ENCODE measurements at regions not wholly inside any gene's neighbourhood (a gene's known extent, or its start where the extent isn't known, plus 50 kb on each side); places are given as distances from the start of the nearest gene placed in this dataset.

DNA sequence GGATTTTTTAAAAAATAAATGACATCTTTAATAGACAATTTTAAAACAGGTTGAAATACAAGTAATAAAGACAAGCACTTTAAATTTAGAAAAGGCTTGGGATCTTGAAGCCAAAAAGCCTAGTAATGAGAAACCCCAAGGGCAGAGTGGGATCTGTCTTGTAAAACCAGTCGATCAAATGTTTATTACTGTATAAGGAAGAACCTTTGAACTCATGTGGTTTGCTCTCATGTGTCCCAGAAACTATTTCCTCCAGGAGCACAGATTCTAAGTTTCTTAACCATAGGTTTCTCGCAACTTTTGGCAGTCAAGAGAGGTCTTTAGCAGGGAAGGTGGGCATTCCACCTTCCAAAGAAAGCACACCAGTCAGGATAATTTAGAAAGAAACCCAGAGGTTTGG lies 541.7 kb upstream of the BTBD3 start:
- ChIA-PET CTCF (no interaction called here), POLR2A (no interaction called here), RAD21 (ENCODE audit: low non-redundant PET in 1 of 2, low total read pairs in 2 of 2, uncharacterized antibody in 2 of 2, unreplicated experiment in 2 of 2) (no interaction called here)
- BruUV-seq (replicated peaks): no TSS peak
- H3K4me2 ChIP-seq (ENCODE audit: low read length): no peak overlapping the region
- no peaks in the 10 kb centered on the region for H3K79me2 ChIP-seq (ENCODE audit: insufficient read depth, low read length)
- TF ChIP-seq, protein P1, sequence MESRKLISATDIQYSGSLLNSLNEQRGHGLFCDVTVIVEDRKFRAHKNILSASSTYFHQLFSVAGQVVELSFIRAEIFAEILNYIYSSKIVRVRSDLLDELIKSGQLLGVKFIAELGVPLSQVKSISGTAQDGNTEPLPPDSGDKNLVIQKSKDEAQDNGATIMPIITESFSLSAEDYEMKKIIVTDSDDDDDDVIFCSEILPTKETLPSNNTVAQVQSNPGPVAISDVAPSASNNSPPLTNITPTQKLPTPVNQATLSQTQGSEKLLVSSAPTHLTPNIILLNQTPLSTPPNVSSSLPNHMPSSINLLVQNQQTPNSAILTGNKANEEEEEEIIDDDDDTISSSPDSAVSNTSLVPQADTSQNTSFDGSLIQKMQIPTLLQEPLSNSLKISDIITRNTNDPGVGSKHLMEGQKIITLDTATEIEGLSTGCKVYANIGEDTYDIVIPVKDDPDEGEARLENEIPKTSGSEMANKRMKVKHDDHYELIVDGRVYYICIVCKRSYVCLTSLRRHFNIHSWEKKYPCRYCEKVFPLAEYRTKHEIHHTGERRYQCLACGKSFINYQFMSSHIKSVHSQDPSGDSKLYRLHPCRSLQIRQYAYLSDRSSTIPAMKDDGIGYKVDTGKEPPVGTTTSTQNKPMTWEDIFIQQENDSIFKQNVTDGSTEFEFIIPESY (IDR thresholded peaks at IDR 0.05; ENCODE audit: extremely low read depth, insufficient replicate concordance, low read length): no peak
- TF ChIP-seq ZNF274 (IDR thresholded peaks at IDR 0.05; ENCODE audit: low read depth, low read length) (no peak), POLR2A (IDR thresholded peaks at IDR 0.05; ENCODE audit: borderline replicate concordance, extremely low read depth, insufficient read depth, insufficient read length) (no peak), EGR1 (IDR thresholded peaks at IDR 0.05; ENCODE audit: low read depth) (no peak)
- intact Hi-C loops (cut with micrococcal nuclease): no loop called here
- H3K27me3 ChIP-seq (ENCODE audit: insufficient read depth, low read length): no peaks in the 10 kb centered on the region
- no peak overlapping the region for H2AFZ ChIP-seq (ENCODE audit: low read depth, low read length, poor library complexity, severe bottlenecking)
- no peak overlapping the region for H3K4me3 ChIP-seq (replicated peaks in 1 of 2; ENCODE audit: low read depth in 1 of 2, low read length in 2 of 2)
- DNase-seq (ENCODE audit: low read depth, low spot score) (no peak), ATAC-seq (no peak)
- no peaks in the 10 kb centered on the region for H3K36me3 ChIP-seq (ENCODE audit: control insufficient read depth in 1 of 2, insufficient read depth in 2 of 2, low read length in 2 of 2)
- no peak overlapping the region for H3K27ac ChIP-seq (ENCODE audit: low read depth, low read length)
- H3K9ac ChIP-seq (ENCODE audit: low read length): no peak overlapping the region
- no peaks in the 10 kb centered on the region for H4K20me1 ChIP-seq (ENCODE audit: insufficient read depth)
- H3K4me1 ChIP-seq (ENCODE audit: control insufficient read depth in 1 of 2, insufficient read depth in 2 of 2, low read length in 2 of 2): 0 out of 4 replicates have a peak, but pooled peaks cover 0 to 5% of the 10 kb centered on the region in 2 experiments
- H3K9me3 ChIP-seq (ENCODE audit: control insufficient read depth in 1 of 2, insufficient read depth in 1 of 2, low read depth in 1 of 2, low read length in 2 of 2): no peaks in the 10 kb centered on the region
- H3K9me2 ChIP-seq (ENCODE audit: insufficient read depth): no peaks in the 10 kb centered on the region

GRCh38 chr20:11376420-11376819 lies 541.3 kb upstream of the BTBD3 start:
- ChIA-PET RAD21 (ENCODE audit: low non-redundant PET in 1 of 2, low total read pairs in 2 of 2, uncharacterized antibody in 2 of 2, unreplicated experiment in 2 of 2) (no interaction called here), POLR2A (no interaction called here), CTCF (no interaction called here)
- no peaks in the 10 kb centered on the region for H3K9me2 ChIP-seq (ENCODE audit: insufficient read depth)
- H3K36me3 ChIP-seq (ENCODE audit: control insufficient read depth in 1 of 2, insufficient read depth in 2 of 2, low read length in 2 of 2): no peaks in the 10 kb centered on the region
- H3K27me3 ChIP-seq (ENCODE audit: insufficient read depth, low read length): no peaks in the 10 kb centered on the region
- H4K20me1 ChIP-seq (ENCODE audit: insufficient read depth): no peaks in the 10 kb centered on the region
- H2AFZ ChIP-seq (ENCODE audit: low read depth, low read length, poor library complexity, severe bottlenecking): no peak overlapping the region
- H3K4me1 ChIP-seq (ENCODE audit: control insufficient read depth in 1 of 2, insufficient read depth in 2 of 2, low read length in 2 of 2): 0 out of 4 replicates have a peak, but pooled peaks cover 0 to 5% of the 10 kb centered on the region in 2 experiments
- H3K4me3 ChIP-seq (replicated peaks in 1 of 2; ENCODE audit: low read depth in 1 of 2, low read length in 2 of 2): no peak overlapping the region
- H3K4me2 ChIP-seq (ENCODE audit: low read length): no peak overlapping the region
- TF ChIP-seq CEBPB (IDR thresholded peaks at IDR 0.05; ENCODE audit: low read depth): no peak
- no peak for TF ChIP-seq TCF7L2 (IDR thresholded peaks at IDR 0.05; ENCODE audit: borderline replicate concordance, extremely low read depth, insufficient read depth, insufficient read length)
- TF ChIP-seq EZH2 (IDR thresholded peaks at IDR 0.05): no peak
- no peak for TF ChIP-seq EZH2phosphoT487 (IDR thresholded peaks at IDR 0.05; ENCODE audit: borderline replicate concordance)
- no peak for TF ChIP-seq SIN3A (IDR thresholded peaks at IDR 0.05; ENCODE audit: low read depth)
- TF ChIP-seq ZFX (IDR thresholded peaks at IDR 0.05): no peak
- no peak for DNase-seq (ENCODE audit: low read depth, low spot score)
- no peak overlapping the region for H3K27ac ChIP-seq (ENCODE audit: low read depth, low read length)
- H3K9ac ChIP-seq (ENCODE audit: low read length): no peak overlapping the region
- no peaks in the 10 kb centered on the region for H3K79me2 ChIP-seq (ENCODE audit: insufficient read depth, low read length)
- no peaks in the 10 kb centered on the region for H3K9me3 ChIP-seq (ENCODE audit: control insufficient read depth in 1 of 2, insufficient read depth in 1 of 2, low read depth in 1 of 2, low read length in 2 of 2)
- intact Hi-C loops (cut with micrococcal nuclease): no loop called here
- no TSS peak for BruUV-seq (replicated peaks)
- no peak for ATAC-seq
